HEK293T (cell line): ENCODE measurements at regions not wholly inside any gene's neighbourhood (a gene's known extent, or its start where the extent isn't known, plus 50 kb on each side); places are given as distances from the start of the nearest gene placed in this dataset.

ENCODE experiments used
- BHLHE40 ChIP-seq: fragments of 450-650 bp; IDR thresholded peaks from 2 replicates; pipeline ENCODE4 v1.6.1; 2016; ENCODE audit warnings: mild to moderate bottlenecking, moderate library complexity, borderline replicate concordance
- CTBP1 ChIP-seq: fragments of 450-650 bp; IDR thresholded peaks from 2 replicates; pipeline ENCODE4 v1.6.1; 2016; ENCODE audit warnings: borderline replicate concordance
- FOXK2 ChIP-seq: fragments of 450-650 bp; IDR thresholded peaks from 2 replicates; pipeline ENCODE4 v1.6.1; 2016; ENCODE audit warnings: mild to moderate bottlenecking
- FOXM1 ChIP-seq: fragments of 450-650 bp; IDR thresholded peaks from 2 replicates; pipeline ENCODE4 v1.6.1; 2017; ENCODE audit warnings: mild to moderate bottlenecking, borderline replicate concordance
- LEF1 ChIP-seq: fragments of 450-650 bp; IDR thresholded peaks from 2 replicates; pipeline ENCODE4 v1.6.1; 2017; ENCODE audit warnings: mild to moderate bottlenecking, borderline replicate concordance
- SUZ12 ChIP-seq: fragments of 450-650 bp; IDR thresholded peaks from 2 replicates; pipeline ENCODE4 v1.6.1; 2016; ENCODE audit warnings: mild to moderate bottlenecking
- ZNF384 ChIP-seq: fragments of 450-650 bp; IDR thresholded peaks from 2 replicates; pipeline ENCODE4 v1.6.1; 2016
- TF ChIP-seq, protein P1 (sequence below): fragments of 450-650 bp; IDR thresholded peaks from 2 replicates; pipeline ENCODE4 v1.6.1; 2016

DNA sequence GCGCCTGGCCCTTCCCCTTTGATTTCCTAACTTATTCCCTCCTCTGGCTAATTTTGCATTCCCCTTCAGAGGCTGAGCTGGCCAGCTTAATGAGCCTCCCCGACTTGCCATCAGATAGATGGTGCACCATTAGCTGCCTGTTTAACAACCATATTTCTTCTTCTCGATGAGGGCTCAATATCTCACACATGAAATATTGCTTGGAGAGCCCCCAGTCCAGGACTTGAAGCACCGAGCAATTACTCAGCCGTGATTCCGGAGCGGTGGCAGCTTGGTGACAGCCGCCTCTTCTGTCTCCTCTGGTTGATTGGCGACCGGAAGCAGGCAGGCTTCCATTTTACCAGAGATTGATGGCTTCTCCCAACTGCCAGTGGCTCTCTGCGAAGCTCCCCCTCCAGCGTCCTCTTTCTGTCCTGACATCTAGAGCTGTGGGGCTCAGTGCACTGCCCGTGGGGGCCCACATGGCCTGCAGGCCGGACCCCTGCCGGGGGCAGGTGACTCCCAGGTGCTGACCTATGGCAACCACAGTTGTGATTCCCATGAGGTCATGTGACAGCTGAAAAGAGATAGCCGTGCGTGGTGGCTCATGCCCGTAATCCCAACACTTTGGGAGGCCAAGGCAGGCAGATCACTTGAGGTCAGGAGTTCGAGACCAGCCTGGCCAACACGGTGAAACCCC lies 133.7 kb upstream of the SEC14L1 start:
- TF ChIP-seq FOXM1 (no peak), SUZ12 (no peak), CTBP1 (no peak), FOXK2 (no peak), ZNF384 (no peak), BHLHE40 (no peak), LEF1 (no peak)
- TF ChIP-seq, protein P1, sequence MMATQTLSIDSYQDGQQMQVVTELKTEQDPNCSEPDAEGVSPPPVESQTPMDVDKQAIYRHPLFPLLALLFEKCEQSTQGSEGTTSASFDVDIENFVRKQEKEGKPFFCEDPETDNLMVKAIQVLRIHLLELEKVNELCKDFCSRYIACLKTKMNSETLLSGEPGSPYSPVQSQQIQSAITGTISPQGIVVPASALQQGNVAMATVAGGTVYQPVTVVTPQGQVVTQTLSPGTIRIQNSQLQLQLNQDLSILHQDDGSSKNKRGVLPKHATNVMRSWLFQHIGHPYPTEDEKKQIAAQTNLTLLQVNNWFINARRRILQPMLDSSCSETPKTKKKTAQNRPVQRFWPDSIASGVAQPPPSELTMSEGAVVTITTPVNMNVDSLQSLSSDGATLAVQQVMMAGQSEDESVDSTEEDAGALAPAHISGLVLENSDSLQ: no peak
